HG02588 (cell line): ENCODE measurements at regions not wholly inside any gene's neighbourhood (a gene's known extent, or its start where the extent isn't known, plus 50 kb on each side); places are given as distances from the start of the nearest gene placed in this dataset.
"Not testable (repeated sequence)": the region's sequence is repeated elsewhere in the genome, so short reads cannot be mapped to it uniquely, and the experiment has no call there.

ENCODE experiments used
- ATAC-seq: cut with Tn5 transposase; IDR thresholded peaks from one replicate; pipeline ENCODE4 v1.9.1; 2021; ENCODE audit warnings: mild to moderate bottlenecking, moderate library complexity; ENCODE audit not compliant: unreplicated experiment

DNA sequence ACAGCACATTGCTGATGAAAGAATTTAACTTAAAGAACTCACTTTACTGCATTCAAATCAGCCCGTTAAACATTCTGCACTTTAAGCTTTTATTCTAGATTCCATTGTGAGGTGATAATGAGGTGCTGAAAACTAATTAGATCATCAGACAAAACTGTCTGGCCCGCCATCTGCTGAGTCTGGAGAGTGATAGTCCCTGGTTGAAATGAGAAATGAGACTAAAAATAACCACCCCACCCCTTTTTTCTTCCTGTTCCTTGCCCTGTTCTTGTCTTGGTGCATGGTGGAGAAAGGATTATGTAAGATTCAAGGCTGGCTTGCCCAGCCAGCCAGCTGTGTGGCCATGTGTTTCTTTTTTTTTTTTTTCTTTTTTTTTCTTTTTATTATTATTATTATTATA lies 277.0 kb upstream of the COBL start:
- ATAC-seq: no peak

DNA sequence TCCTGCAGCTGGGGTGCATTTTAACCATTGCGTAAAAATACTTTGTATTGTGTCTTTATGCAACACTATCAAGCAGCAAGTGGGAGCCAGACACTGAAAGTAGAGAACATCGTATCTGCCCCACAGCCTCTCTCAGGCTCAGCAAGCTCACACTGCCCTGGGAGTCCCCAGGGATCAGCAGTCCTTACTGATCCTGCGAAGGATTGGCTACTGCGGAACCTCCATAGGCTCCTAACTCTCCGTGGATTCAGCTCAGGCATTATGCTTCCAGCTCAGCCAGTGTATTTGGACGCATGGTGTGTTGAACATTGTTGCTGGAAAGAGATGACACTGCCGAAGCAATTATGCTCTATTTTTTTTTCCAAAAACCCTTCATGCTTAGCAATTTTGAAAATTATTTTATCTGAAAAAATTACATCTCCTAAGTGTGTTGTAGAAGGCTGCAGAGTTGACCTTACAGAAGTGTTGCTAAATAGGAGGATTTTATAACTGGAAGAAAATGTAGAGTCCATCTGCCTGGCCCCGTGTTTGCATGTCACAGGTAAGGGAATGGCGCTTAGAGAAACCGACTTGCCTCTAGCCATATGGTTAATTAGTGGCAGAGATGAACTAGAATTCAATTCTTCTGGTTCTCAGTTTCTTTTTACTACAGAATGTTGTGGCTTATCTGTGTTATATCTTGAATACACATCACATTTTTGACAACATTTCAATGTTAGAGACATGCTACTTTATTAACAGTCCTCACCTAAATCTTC lies 276.4 kb upstream of the COBL start:
- ATAC-seq: no peak

DNA sequence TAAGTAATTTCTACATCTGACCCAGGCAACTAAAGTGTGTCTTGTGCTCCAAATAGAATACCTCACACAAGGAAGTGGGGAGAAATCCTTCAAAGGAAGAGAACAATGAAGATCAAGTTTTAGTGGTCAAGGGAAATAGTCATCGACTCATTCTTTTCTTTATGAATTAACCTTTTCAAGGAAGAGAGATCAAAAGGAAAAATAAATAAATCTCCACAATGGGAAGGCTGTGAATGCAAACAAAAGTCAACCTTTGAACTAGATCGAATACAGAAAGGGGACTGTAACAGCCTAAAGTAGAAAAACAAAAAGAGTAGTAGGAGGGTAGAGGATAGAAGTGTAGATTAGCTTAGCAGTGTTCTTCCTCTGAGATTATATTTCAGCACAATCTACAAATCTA lies 274.6 kb upstream of the COBL start:
- no peak for ATAC-seq

DNA sequence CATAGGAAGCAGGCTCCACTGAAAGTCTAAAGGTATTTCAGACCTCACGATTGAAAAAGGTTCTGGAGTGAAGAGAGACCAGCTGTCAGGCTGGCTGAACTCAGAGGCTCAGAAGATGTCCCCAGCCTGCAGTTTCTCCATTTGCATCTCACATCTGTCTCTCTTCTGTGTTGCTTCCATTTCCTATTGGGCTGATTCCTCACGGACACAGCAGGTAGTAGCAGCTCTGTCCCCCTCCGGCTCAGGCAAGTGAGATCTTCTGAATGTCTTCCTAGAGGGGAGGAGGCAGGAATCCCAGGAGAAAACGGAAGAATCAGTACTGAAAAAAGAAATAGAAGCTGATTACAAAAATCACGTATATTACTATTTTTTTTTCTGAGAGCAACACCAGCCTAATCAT lies 274.1 kb upstream of the COBL start:
- ATAC-seq: no peak

DNA sequence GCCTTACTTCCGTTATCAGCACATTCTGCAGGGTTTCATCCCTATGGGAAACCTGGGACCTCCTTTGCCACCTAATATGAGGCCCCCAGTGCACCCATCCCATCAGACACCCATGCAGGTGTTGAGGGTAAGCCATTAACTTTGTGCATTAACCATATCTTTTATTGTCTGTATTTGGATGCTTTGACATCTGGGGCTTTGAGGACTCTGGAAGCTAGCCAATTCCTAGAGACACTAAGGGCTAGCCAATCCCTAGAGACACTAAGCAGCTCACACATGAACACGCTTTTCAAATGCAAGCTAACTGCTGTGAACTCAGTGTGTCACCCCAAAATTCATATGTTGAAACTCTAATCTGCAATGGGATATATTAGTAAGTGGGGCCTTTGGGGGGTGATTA lies 272.5 kb upstream of the COBL start:
- no peak for ATAC-seq

DNA sequence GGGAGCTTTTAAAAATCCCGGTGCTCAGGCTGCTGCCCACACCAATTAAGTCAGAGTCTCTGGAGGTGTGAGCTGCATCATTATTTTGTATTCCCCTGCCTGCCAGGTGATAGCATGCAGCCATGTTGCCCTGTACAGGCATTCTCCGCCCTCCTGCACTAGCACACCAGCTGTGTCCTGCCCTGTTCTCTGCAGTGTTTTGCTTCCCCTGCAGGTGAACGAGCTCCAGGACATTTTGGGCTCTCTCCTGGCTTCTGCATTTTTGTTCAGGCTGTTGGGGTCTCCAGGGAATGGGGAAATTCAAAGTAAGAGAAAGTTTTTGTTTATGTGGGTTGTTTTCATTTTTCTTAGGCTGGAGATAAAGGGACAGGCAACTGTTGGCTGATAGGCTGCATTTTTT lies 271.0 kb upstream of the COBL start:
- ATAC-seq: no peak

DNA sequence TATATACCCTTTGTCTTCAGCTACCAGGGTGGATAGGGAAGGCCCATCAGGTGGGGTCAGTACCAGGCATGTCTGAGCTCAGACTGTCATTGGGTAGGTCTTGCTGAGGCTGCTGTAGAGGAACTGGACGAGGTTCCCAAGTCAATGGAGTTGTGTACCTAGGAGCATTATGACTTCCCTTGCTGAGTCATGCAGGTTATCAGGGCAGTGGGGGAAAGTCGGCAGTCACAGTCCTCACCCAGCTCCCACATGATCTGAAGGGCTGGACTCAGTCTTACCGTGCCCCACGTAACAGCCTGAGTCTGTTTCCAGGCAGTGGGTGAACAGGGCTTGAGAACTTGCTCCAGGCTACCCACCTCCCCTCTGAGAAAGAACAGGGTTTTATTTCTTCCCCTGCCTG lies 260.8 kb upstream of the COBL start:
- no peak for ATAC-seq

DNA sequence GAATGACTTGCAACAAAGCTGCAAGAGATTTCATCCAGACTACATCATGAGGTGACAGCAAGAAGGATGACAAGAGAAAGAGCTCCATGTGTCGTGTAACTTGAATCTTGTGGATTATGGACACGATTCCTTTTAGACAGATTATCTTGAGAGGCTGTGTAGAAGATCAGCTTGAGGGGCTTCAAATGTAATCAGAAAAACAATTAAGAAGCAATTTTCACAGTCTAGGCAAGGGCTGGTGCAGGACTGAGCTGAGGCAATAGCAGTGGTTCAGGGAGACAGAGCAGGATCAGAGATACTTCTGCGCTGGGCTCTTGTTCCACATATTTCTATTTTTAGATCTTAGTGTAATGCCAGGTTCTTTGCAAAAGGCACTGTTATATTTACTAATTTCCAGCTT lies 253.0 kb upstream of the COBL start:
- no peak for ATAC-seq

- ATAC-seq: no peak
Measured at GRCh38 chr7:51569176-51569575, 252.6 kb upstream of the COBL start.

DNA sequence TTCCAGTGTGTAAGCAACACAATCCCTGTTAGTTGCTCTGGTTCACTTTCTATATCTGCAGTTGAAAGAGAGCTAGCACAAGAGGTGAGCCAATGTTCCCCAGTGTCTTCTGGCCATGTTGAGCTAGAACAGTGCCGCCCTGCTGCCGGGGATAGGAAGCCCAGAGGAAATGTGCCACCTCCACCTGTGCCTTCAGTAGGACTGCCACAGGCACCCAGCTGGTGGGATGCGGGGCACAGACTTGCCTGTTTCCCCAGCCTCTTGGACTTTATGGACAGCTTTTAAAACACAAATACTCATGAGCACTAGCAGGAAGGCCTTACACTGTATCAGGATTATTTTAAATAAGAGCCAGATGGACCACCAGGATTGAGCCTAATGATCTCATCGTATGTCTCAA lies 234.5 kb upstream of the COBL start:
- no peak for ATAC-seq

GRCh38 chr7:51545131-51545530 lies 228.5 kb upstream of the COBL start:
- ATAC-seq: no peak

- ATAC-seq: no peak
Measured at GRCh38 chr7:51543801-51544553, 227.4 kb upstream of the COBL start.

DNA sequence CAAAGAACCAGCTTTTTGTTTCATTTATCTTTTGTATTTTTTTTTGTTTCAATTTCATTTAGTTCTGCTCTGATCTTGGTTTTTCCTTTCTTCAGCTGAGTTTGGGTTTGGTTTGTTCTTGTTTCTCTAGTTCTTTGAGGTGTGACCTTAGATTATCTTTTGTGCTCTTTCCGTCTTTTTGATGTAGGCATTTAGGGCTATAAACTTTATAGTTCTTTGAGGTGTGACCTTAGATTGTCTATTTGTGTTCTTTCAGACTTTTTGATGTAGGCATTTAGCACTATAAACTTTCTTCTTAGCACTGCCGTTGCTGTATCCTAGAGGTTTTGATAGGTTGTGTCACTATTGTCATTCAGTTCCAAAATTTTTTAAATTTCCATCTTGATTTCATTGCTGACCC lies 224.3 kb upstream of the COBL start:
- ATAC-seq: not testable (repeated sequence)

DNA sequence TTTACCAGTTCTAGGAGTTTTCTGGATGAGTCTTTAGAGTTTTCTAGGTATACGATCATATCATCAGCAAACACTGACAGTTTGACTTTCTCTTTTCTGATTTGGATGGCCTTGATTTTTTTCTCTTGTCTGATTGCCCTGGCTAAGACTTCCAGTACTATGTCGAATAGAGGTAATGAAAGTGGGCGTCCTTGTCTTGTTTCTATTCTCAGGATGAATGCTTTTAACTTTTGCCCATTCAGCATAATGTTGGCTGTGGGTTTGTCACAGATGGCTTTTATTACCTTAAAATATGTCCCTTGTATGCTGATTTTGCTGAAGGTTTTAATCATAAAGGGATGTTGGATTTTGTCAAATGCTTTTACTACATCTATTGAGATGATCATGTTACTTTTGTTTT lies 223.2 kb upstream of the COBL start:
- no peak for ATAC-seq

- ATAC-seq: no peak
Measured at GRCh38 chr7:51528172-51528571, 211.6 kb upstream of the COBL start.

DNA sequence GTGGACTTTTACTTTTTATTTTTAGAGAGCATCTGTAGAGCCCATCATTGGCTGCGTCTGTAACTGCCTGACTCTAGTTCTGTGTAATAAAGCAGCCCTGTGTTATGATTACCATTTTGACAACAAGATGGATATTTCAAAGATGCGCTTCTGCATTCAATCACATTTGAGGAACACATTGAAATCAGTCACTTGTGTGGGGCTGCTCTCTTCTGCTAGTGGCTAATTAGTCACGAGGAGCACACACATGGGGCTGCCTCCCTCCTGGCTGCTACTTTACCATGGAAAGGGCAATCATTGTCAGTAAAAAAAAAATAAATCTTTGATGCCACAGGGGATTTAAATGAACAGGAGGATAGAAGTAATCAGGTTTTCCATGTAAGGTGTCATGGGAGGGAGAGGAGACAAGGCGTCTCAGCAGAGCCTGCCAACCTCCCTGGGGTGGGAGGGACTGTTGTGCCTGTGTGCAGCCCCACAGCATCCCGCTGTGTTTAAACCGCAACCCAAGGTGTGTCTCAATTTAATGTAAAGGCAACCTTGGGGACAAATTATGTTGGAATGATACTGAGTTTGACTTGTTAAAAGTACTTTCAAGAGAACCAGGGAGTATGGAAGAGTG lies 205.2 kb upstream of the COBL start:
- ATAC-seq: no peak

- ATAC-seq: no peak
Measured at GRCh38 chr7:51521054-51521453, 204.4 kb upstream of the COBL start.

- no peak for ATAC-seq
Measured at GRCh38 chr7:51518646-51519045, 202.0 kb upstream of the COBL start.

- no peak for ATAC-seq
Measured at GRCh38 chr7:51517187-51517586, 200.6 kb upstream of the COBL start.

DNA sequence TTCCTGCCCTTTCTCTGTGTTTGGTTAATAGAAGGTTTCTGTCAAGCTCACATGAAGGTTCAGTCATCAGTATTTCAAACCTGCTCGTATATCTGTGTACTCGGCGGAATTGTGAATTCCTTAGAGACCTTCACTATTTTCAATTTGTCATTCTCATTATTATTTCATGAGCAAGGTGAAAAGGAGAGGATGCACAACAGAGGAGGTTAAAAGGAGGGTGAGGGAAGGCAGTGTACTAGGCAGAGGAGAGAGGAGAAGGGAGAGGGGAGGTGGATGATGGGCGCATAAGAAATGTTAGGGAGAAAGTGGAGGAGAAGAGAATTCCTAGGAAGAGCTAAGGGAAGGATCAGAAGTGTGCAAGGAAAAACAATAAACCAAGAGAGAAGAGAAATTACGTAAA lies 185.0 kb upstream of the COBL start:
- no peak for ATAC-seq

DNA sequence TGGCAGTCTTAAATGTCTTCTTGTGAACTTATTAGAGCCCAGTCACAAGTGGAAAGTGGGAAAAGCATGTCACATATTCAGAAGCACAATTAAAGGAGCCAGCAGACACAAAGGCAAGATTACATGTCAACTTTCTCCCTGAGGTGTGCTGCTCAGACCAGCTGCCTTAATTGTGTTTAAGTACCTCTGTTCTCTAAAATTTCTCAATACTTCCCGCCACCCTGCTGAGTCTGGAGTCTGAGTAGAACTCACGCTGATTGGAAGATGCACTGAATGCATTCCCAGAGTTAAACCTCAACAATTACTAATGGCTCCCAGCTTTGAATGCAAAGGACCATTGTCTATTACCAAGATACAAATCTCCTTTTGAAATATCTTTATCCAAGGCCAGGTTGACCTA lies 166.4 kb upstream of the COBL start:
- ATAC-seq: no peak

- ATAC-seq: no peak
Measured at GRCh38 chr7:51481421-51481820, 164.8 kb upstream of the COBL start.
